ENCODE measurements at regions not wholly inside any gene's neighbourhood (a gene's known extent, or its start where the extent isn't known, plus 50 kb on each side); places are given as distances from the start of the nearest gene placed in this dataset.

DNA sequence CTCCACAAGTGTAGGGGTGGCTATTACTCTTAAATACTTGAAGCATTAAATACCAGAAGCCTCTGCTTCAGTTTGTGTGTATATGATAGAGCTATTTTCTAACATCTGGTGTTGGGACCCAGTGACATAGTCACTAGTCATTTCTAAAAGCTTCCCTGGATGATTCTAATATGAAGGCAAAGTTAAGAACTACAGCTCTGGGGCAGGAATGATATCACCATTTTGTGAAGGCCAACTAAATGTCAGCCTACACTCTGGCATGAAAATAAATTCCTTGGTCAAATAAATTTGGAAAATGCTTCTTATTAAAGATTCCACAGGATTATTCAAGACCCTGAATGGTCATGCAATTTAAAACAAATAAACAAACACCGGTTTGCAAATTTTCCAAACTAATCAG is 197.7 kb downstream of the PLK2 start:
- TF ChIP-seq, protein P1, sequence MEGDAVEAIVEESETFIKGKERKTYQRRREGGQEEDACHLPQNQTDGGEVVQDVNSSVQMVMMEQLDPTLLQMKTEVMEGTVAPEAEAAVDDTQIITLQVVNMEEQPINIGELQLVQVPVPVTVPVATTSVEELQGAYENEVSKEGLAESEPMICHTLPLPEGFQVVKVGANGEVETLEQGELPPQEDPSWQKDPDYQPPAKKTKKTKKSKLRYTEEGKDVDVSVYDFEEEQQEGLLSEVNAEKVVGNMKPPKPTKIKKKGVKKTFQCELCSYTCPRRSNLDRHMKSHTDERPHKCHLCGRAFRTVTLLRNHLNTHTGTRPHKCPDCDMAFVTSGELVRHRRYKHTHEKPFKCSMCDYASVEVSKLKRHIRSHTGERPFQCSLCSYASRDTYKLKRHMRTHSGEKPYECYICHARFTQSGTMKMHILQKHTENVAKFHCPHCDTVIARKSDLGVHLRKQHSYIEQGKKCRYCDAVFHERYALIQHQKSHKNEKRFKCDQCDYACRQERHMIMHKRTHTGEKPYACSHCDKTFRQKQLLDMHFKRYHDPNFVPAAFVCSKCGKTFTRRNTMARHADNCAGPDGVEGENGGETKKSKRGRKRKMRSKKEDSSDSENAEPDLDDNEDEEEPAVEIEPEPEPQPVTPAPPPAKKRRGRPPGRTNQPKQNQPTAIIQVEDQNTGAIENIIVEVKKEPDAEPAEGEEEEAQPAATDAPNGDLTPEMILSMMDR (conservative IDR thresholded peaks at IDR 0.05; ENCODE audit: low read depth, low read length) = no peak
- DNase-seq (ENCODE audit: low read depth) = no peak
- H3K4me3 ChIP-seq (ENCODE audit: low read depth, low read length) = no peak overlapping the region

DNA sequence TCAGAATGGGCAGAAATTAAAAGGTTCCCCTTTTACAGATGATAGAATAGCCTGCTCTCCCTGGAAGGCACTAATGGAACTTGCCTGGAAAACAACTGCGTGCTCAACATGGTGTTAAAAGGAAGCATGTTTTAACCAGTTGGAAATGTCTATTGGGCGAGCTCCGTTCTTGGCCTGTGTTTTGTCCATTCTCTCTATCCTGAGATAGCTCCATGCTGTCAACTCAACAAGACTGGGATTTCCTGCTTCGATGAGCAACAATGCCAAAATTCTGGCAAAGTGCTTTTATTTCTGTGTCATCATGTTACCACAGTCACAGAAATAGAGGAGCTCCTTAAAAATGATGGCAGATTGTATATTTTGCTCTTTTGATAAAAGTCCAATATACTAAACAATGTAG is 198.3 kb downstream of the PLK2 start:
- TF ChIP-seq, protein P1 (conservative IDR thresholded peaks at IDR 0.05; ENCODE audit: low read depth, low read length) = no peak
- no peak for DNase-seq (ENCODE audit: low read depth)
- H3K4me3 ChIP-seq (ENCODE audit: low read depth, low read length) = no peak overlapping the region

DNA sequence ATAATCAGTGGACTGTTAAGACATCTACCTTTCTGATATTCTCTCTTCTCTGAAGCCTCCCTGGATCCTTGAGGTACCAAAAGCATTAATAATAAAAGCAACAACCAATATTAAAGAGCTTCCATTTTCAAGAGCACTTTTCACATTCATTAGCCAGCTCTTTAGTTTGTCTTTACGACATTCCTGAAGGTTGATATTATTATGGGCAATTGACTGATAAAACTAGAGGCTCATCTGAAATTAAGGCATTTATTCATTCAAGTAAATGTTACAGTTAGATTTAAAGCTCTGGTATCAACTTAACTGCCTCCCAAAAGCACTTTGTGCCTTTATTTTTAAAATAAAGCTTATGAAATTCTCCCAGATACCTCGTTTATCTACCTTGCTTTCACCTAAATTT is 199.6 kb downstream of the PLK2 start:
- TF ChIP-seq, protein P1 (conservative IDR thresholded peaks at IDR 0.05; ENCODE audit: low read depth, low read length) = no peak
- DNase-seq (ENCODE audit: low read depth) = no peak
- H3K4me3 ChIP-seq (ENCODE audit: low read depth, low read length) = no peak overlapping the region

DNA sequence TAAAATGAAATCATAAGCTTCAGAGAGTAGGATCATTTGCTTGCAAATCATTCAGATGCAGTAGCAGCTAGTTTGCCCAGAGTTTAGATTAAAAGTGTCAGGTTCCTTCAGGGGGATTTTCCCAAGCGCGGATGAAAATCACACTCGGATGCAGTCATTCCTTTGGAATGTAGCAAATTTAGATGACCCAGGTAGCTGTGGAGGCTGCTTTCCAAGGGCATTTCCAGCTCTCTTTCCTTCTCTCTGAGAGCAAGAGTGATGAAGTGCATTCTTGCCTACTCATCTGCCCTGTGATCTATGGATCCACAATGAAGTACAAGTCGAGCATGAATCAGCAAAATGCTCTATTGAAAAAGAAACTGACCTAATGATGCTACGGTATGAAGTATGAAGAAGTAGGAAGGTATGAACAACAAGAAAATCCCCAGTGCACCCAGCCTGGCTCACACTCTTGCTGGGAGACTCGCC is 200.2 kb downstream of the PLK2 start:
- peak; percentile 94 for DNase-seq (ENCODE audit: low read depth)
- TF ChIP-seq, protein P1 (conservative IDR thresholded peaks at IDR 0.05; ENCODE audit: low read depth, low read length) = no peak
- no peak overlapping the region for H3K4me3 ChIP-seq (ENCODE audit: low read depth, low read length)

DNA sequence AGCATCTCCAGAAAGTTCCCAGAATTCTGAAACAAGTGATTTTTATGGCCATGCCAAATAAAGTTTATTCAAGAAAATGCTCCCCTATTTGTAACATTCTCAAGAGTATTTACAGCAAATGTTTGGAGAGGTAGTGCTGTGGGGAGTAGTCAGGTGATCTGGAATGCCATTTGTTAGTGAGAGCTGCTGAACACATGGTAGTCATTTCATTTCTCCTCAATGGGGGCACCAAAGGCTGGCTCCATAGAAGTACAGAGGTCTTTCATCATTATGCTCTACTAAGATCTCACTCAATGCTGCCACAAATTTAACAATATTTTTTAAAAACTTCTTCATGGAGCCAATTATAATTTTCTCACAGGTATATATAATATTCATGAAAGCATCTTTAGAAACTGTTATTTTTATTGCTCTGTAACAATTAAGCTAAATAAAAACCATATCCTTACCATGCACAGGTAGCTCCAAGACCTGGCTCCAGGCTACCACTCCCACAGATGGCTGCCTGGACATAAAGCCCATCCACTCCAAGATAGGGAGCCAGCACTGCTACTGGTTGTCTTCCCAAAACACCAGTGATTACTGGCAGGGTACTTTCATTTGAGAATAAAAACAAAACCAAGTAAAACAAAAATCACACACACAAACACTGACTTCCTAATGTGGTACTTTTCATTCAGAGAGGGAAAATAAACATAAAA is 200.8 kb downstream of the PLK2 start:
- no peak for DNase-seq (ENCODE audit: low read depth)
- H3K4me3 ChIP-seq (ENCODE audit: low read depth, low read length) = no peak overlapping the region
- TF ChIP-seq, protein P1 (conservative IDR thresholded peaks at IDR 0.05; ENCODE audit: low read depth, low read length) = no peak

DNA sequence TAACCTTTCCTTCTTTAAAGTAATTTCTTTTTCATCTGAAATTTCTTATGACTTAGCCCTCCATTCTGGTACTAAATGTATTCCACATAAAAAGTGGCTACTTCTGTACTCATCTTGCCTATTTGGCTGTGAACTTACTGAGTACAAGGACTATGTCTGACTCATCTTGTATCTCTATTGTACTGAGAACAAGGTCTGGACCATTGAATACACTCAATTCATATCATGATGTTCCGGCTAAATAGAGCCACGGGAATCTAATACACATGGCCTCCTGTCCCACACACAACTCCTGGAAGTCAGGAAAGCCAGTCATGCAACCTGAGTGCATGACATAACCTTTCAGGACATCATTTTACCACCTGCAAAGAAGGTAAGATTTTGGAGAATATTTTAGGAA is 203.9 kb downstream of the PLK2 start:
- DNase-seq (ENCODE audit: low read depth) = no peak
- H3K4me3 ChIP-seq (ENCODE audit: low read depth, low read length) = no peak overlapping the region
- TF ChIP-seq, protein P1 (conservative IDR thresholded peaks at IDR 0.05; ENCODE audit: low read depth, low read length) = no peak

DNA sequence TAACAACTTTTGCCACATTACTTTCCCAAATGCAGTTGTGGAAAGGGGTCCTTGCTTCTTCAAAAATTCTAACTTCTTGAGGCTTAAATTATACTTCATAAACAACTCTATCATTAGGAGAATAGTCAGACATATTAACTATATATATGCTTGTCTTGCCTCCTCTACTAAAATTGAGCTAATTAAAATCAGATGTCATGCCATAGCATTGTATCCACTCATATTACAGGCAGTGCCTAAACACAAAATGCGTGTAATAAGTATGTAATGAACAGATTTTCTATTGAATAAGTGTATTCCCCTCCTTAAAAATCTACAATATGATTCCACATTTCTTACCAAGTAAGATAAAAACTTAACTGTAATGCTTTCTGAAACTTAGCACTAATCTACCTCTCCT is 204.5 kb downstream of the PLK2 start:
- H3K4me3 ChIP-seq (ENCODE audit: low read depth, low read length) = no peak overlapping the region
- no peak for DNase-seq (ENCODE audit: low read depth)
- TF ChIP-seq, protein P1 (conservative IDR thresholded peaks at IDR 0.05; ENCODE audit: low read depth, low read length) = no peak
